ENCODE measurements at regions not wholly inside any gene's neighbourhood (a gene's known extent, or its start where the extent isn't known, plus 50 kb on each side); places are given as distances from the start of the nearest gene placed in this dataset.

DNA sequence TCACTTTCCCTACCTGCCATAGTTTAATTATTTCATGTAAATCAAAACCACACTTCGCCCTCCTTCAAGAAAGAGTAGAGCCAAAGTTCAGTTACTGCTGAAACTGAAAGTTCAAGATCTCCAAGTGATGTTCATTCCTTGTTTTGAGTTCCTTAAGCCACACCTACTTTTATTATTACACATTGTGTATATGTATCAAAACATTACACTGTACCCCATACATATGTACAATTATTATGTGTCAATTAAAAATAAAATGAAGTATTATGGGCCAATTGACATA is 892.3 kb upstream of the NDST4 start (continued):
- no peak for TF ChIP-seq ZBTB26 (tag by site-specific recombination; optimal IDR thresholded peaks at IDR 0.05)
- no peak for TF ChIP-seq TCF7L2 (IDR thresholded peaks at IDR 0.05; ENCODE audit: borderline replicate concordance, low read depth, low read length)
- TF ChIP-seq ZNF10 (tag by site-specific recombination; IDR thresholded peaks at IDR 0.05) = no peak
- TF ChIP-seq KLF9 (tag by site-specific recombination; IDR thresholded peaks at IDR 0.05; ENCODE audit: low read depth) = no peak
- TF ChIP-seq, protein P1, sequence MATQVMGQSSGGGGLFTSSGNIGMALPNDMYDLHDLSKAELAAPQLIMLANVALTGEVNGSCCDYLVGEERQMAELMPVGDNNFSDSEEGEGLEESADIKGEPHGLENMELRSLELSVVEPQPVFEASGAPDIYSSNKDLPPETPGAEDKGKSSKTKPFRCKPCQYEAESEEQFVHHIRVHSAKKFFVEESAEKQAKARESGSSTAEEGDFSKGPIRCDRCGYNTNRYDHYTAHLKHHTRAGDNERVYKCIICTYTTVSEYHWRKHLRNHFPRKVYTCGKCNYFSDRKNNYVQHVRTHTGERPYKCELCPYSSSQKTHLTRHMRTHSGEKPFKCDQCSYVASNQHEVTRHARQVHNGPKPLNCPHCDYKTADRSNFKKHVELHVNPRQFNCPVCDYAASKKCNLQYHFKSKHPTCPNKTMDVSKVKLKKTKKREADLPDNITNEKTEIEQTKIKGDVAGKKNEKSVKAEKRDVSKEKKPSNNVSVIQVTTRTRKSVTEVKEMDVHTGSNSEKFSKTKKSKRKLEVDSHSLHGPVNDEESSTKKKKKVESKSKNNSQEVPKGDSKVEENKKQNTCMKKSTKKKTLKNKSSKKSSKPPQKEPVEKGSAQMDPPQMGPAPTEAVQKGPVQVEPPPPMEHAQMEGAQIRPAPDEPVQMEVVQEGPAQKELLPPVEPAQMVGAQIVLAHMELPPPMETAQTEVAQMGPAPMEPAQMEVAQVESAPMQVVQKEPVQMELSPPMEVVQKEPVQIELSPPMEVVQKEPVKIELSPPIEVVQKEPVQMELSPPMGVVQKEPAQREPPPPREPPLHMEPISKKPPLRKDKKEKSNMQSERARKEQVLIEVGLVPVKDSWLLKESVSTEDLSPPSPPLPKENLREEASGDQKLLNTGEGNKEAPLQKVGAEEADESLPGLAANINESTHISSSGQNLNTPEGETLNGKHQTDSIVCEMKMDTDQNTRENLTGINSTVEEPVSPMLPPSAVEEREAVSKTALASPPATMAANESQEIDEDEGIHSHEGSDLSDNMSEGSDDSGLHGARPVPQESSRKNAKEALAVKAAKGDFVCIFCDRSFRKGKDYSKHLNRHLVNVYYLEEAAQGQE (tag by site-specific recombination; IDR thresholded peaks at IDR 0.05) = no peak
- TF ChIP-seq, protein P2, sequence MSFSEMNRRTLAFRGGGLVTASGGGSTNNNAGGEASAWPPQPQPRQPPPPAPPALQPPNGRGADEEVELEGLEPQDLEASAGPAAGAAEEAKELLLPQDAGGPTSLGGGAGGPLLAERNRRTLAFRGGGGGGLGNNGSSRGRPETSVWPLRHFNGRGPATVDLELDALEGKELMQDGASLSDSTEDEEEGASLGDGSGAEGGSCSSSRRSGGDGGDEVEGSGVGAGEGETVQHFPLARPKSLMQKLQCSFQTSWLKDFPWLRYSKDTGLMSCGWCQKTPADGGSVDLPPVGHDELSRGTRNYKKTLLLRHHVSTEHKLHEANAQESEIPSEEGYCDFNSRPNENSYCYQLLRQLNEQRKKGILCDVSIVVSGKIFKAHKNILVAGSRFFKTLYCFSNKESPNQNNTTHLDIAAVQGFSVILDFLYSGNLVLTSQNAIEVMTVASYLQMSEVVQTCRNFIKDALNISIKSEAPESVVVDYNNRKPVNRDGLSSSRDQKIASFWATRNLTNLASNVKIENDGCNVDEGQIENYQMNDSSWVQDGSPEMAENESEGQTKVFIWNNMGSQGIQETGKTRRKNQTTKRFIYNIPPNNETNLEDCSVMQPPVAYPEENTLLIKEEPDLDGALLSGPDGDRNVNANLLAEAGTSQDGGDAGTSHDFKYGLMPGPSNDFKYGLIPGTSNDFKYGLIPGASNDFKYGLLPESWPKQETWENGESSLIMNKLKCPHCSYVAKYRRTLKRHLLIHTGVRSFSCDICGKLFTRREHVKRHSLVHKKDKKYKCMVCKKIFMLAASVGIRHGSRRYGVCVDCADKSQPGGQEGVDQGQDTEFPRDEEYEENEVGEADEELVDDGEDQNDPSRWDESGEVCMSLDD (tag by site-specific recombination; IDR thresholded peaks at IDR 0.05) = no peak
- no peak for TF ChIP-seq ZNF133 (tag by site-specific recombination; IDR thresholded peaks at IDR 0.05)
- no peak for TF ChIP-seq ZNF169 (tag by site-specific recombination; IDR thresholded peaks at IDR 0.05)

- H3K27ac ChIP-seq (ENCODE audit: extremely low read depth, low read depth, low read length) = no peak overlapping the region
- H3K9me3 ChIP-seq (ENCODE audit: control insufficient read depth, insufficient read depth, low read depth, low read length) = no peaks in the 10 kb centered on the region
- ChIA-PET CTCF (no interaction called here), POLR2A (no interaction called here)
- no peak for TF ChIP-seq TRIM28 (IDR thresholded peaks at IDR 0.05; ENCODE audit: borderline replicate concordance, low read length)
- TF ChIP-seq ZNF677 (tag by site-specific recombination; IDR thresholded peaks at IDR 0.05) = no peak
- no peak for TF ChIP-seq GLIS2 (tag by site-specific recombination; IDR thresholded peaks at IDR 0.05)
- no peak for TF ChIP-seq ZNF223 (tag by site-specific recombination; IDR thresholded peaks at IDR 0.05)
- TF ChIP-seq ZBTB26 (tag by site-specific recombination; optimal IDR thresholded peaks at IDR 0.05) = no peak
- TF ChIP-seq, protein P3, sequence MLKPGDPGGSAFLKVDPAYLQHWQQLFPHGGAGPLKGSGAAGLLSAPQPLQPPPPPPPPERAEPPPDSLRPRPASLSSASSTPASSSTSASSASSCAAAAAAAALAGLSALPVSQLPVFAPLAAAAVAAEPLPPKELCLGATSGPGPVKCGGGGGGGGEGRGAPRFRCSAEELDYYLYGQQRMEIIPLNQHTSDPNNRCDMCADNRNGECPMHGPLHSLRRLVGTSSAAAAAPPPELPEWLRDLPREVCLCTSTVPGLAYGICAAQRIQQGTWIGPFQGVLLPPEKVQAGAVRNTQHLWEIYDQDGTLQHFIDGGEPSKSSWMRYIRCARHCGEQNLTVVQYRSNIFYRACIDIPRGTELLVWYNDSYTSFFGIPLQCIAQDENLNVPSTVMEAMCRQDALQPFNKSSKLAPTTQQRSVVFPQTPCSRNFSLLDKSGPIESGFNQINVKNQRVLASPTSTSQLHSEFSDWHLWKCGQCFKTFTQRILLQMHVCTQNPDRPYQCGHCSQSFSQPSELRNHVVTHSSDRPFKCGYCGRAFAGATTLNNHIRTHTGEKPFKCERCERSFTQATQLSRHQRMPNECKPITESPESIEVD (tag by site-specific recombination; IDR thresholded peaks at IDR 0.05) = no peak
- TF ChIP-seq ZNF660 (tag by site-specific recombination; IDR thresholded peaks at IDR 0.05) = no peak
- TF ChIP-seq BCL11A (tag by site-specific recombination; IDR thresholded peaks at IDR 0.05; ENCODE audit: low read depth) = no peak
- TF ChIP-seq ZXDB (tag by site-specific recombination; IDR thresholded peaks at IDR 0.05) = no peak
- TF ChIP-seq ZNF146 (tag by site-specific recombination; IDR thresholded peaks at IDR 0.05) = no peak
- H3K4me3 ChIP-seq (ENCODE audit: low read depth, low read length) = no peak overlapping the region
- H3K4me1 ChIP-seq (ENCODE audit: control insufficient read depth, insufficient read depth, low read length) = no peaks in the 10 kb centered on the region
- H3K36me3 ChIP-seq (ENCODE audit: control insufficient read depth in 2 of 2, insufficient read depth in 1 of 2, low read length in 2 of 2) = no peaks in the 10 kb centered on the region
Measured at GRCh38 chr4:116005037-116005805, 891.8 kb upstream of the NDST4 start.
